EL (cell line): ENCODE measurements at regions not wholly inside any gene's neighbourhood (a gene's known extent, or its start where the extent isn't known, plus 50 kb on each side); places are given as distances from the start of the nearest gene placed in this dataset.
"Not testable (repeated sequence)": the region's sequence is repeated elsewhere in the genome, so short reads cannot be mapped to it uniquely, and the experiment has no call there.

ENCODE experiments used
- DNase-seq: peaks from one replicate; pipeline ENCODE4 v3.0.0-alpha.2; 2016

- no peak for DNase-seq
Observed at GRCh38 chr14:49105512-49105911, 480.7 kb downstream of the RPS29 start.

DNA sequence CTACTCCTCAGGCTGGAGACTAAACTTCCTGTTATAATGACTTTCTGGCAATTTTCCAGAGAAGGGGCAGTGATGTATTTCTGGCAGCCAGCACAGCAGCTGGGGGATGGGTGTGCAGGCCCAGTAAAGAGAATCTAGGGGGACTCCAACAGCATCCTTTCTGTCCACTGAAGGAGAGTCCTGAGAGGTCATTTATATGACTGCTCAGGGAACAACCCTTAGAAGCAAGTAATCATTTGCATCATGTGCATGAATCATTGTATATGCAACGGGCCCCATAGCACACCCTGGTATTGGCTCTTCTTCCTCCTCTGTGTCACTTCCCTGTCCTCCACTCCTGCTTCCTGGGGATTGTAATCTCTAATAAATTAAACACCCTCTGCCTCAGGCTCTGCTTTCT, 493.8 kb downstream of the RPS29 start:
- no peak for DNase-seq

GRCh38 chr14:49089107-49089506, 497.1 kb downstream of the RPS29 start:
- DNase-seq, result no peak

- not testable (repeated sequence) for DNase-seq
Observed at GRCh38 chr14:49073292-49073691, 512.9 kb downstream of the RPS29 start.

- no peak for DNase-seq
Observed at GRCh38 chr14:49058511-49058910, 527.7 kb downstream of the RPS29 start.

DNA sequence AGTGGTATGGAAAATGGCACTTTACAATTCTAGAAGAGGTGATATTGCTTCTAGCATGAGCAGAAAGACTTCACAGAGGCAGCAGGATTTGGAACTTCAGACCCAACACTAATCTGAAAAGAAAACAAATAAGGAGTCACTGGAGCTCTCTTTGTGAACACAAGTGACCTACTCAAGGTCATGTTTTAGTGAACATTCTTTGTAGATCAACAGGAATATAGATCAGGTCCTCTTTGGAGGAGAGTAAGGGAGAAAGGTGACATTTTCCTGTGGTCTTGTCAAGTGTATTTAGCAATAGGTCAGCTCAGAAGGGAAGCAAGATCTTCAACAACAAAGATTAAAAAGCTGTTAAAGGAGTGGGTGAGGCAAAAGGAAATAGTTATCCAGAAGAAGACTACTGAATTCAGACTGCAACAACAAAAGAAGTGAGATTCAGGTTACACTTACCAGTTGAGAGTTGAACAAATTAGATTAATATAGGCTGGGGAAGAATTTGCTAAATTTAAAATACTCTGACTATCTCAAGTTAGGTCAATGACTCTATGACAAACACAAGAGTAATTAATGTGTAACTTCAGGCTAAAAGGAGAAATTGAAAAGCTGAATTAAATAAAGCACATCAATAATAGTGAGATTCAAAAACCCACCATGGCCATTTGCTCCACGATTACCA, 528.2 kb downstream of the RPS29 start:
- no peak for DNase-seq

- no peak for DNase-seq
Observed at GRCh38 chr14:49056021-49056420, 530.2 kb downstream of the RPS29 start.

- DNase-seq, result no peak
Observed at GRCh38 chr14:49052521-49052920, 533.7 kb downstream of the RPS29 start.

DNA sequence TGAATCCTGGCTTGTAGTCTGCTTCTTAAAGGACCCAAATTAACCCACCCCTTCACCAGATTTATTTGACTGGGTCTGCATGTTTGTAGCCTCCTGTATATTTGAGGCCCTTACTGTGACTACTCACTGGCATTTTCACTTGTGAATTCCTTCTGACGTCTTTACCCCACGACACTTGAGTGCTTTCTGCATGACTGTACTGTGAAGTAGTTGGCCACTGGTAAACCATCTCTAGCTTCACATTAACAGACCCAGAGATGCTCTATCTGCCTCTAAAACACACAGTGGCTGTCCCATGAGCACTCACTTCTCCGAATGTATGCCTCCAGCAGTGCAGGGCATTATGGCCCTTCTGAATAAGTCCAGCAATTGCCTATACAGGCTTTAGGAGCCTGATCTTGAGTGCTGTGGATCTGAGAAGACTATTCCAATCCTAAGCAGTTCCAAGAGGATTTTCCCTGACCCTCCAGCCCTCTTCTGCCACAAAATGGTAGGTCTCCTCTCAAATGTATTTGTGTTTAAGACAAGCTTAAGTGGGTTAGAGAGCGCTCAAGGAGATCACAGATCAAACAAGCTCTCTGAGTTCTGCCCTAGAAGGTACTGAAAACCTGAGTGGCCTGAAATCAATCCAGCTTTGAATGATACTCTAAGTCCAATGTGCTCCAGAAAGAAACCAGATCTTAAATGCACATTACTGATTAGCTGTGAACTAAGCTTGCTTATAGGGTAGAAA, 534.7 kb downstream of the RPS29 start:
- DNase-seq, result no peak

- DNase-seq, result no peak
Observed at GRCh38 chr14:49050822-49051221, 535.4 kb downstream of the RPS29 start.

DNA sequence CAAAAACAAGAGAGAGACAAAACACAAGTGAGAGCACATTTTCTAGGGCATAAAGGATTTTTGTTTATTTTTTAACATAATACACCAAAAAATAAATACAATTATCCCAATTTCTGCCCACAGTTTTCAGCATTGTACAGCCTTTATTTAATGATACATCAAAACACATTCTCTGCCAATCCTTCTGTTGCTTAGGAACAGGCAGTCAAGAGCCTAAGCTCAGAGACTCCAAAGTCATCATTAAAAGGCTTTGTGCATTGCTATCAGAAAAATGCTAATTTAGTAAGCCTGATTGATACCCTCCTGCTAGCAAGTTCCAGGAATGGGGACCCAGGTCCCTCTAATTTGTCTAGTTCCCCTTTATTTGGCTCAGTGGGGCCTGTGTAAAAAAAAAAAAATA, 536.5 kb downstream of the RPS29 start:
- DNase-seq, result no peak

DNA sequence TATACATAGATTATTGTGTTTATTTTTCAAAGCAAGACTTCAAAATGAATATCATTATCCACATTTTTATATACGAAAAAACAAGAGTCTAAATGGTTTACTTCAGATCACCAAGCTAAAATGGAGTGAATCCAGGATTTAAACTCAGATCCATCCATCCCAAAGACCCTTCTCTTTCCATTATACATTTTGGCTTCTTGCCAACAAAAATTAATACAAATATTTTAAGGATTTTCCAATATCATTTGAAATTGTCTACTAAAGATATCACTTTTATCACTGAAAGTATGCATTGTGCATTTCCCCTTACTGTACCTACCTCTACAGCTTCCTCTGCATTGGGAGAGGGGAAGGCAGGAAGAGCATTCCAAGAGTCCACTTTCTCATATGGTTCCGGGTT, 541.2 kb downstream of the RPS29 start:
- DNase-seq, result no peak

DNA sequence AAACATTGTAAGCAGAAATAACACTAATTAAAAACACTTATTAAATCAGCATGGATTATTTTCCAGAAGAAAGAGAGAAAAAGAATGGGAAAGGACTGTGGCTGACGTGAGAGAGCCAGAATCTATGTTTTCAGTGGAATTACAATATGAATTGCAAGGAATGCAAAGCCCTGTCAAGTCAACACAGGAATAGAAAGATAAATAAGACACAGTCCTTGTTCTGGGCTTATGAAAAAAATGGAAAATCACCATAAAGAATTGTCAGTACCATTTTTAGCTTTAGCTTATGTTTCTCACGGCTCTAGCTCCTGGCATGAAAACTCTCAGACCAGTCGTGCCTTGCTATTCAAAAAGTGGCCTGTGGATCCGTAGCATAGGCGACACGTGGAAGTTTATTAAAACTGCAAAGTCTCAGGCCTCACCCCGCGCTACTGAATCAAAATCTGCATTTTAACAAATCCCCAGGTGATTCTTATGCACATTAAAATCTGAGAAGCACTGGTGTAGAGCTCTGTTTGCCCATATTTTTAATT, 549.1 kb downstream of the RPS29 start:
- DNase-seq, result no peak

- no peak for DNase-seq
Observed at GRCh38 chr14:49036266-49036665, 549.9 kb downstream of the RPS29 start.

DNA sequence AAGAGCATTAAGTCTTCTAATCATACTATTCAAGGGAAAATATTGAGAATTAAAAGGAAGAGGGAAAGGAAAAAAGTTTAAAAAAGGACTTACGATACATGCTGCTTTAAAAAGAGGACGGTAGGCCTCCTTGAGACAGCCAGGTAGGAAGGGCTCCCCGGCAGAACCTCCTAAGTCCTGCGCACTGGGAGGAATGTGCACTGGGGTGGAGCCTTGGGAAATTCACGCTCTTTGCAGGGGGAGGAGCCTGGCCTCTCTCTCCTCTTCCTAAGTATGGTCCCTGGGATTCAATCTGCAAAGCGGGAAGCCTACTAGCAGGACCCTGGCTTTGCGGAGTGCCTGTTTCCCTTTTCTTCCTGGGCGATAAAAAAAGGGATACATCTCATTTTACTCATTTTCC, 553.0 kb downstream of the RPS29 start:
- DNase-seq, result no peak

DNA sequence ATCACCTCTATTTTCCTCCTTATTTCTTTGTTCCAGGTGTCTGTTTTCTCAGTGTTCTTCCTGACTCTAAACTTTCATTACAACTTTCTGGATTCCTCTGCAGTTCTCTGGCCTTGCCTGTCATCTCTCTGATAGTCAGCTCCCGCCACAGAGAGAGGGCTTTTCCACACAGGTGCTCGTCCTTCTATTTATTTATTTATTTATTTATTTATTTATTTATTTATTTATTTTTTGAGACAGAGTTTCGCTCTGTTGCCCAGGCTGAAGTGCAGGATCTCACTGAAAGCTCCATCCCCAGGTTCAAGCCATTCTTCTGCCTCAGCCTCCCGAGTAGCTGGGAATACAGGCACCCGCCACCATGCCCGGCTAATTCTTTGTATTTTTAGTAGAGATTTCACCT, 554.5 kb downstream of the RPS29 start:
- not testable (repeated sequence) for DNase-seq

DNA sequence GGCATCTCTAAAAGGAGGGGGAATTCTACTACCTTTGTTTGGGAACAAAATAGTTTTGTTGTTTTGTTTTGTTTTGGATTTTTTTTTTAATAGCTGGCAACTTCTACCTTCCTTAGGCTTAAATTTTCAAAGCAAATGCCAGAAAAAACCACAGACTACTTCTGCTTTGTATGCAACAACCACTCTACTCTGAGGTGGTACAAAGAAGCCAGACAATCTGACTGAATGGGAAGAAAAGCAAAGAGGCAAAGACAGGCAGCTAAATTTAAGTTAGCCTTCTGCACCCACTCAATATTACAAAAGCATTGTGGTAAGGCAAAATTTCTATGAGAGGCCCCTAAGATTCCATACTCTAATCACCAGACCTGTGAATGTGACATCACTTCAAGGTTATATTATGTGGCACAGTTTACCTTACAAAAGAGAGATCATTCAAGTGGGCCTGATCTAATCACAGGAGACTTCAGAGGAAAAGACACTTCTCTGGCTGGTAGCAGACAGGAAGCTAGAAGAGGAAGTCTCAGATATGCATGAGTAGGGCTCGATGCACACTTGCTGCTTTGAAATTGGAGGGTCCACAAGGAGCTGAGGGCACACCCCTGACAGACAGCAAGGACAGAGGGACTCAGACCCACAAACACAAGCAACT, 566.6 kb downstream of the RPS29 start:
- DNase-seq, result no peak

DNA sequence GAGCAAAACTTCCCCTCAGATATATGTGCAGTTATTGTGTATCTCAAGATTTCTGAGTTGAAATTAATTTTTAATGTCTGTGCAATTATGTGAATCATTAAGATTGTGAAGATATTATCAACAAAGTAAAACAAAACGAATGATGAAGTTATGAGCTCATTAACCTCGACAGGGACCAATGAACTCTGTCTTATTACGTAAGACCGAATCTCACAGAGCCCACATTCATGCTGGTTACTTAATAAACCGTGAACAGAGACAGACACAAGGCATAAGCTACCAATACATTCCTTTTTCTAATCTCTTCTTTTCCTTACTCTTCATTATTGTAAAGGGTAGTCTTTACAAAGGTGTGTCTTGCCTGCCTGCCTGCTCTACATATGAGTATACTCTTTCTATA, 568.7 kb downstream of the RPS29 start:
- no peak for DNase-seq

- DNase-seq, result no peak
Observed at GRCh38 chr14:49016381-49016780, 569.8 kb downstream of the RPS29 start.

DNA sequence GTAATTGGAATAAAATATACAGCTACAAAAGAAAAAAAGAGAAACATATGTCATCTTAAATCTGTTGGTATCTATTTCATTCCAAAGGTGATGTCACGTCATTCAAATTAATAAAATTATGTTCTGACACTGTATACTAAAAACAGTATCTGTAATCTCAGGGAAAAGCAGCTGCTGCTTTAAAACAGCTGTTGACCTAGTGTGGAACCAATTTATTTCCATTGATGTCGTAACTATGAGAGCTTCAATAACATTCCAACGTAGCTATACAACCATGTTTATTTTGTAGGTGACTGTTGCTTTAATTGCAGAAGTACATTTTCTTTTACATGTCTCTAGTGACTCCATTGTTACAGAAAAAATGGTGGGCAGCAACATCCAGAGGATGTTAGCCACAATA, 571.7 kb downstream of the RPS29 start:
- DNase-seq, result no peak

DNA sequence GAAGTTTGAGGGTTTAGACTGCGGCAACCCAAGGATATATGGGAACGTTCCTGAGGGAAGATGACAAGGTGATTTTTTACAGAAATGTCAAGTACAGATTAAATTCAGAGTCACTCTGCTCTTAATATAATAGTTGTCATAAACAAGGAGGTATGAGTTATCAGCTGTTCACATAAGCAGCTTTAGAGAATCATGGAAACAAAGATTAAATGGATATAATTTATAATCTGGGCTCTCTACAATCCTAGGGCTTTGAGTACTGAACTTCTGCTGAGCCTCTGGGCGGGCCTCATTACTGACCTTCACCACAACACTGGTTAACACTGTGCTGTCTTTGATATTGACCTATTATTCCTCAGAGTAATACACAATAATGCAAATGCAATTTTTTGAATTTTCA, 577.8 kb downstream of the RPS29 start:
- no peak for DNase-seq

- DNase-seq, result no peak
Observed at GRCh38 chr14:48991141-48991540, 595.0 kb downstream of the RPS29 start.

GRCh38 chr14:48983351-48983888, 602.8 kb downstream of the RPS29 start:
- no peak for DNase-seq

GRCh38 chr14:48974994-48975393, 611.2 kb downstream of the RPS29 start:
- no peak for DNase-seq
